HG02763 (cell line): ENCODE measurements at regions not wholly inside any gene's neighbourhood (a gene's known extent, or its start where the extent isn't known, plus 50 kb on each side); places are given as distances from the start of the nearest gene placed in this dataset.
"Not testable (repeated sequence)": the region's sequence is repeated elsewhere in the genome, so short reads cannot be mapped to it uniquely, and the experiment has no call there.

Experiments used
- ATAC-seq: cut with Tn5 transposase; IDR thresholded peaks from one replicate; pipeline ENCODE4 v1.9.1; 2021; ENCODE audit warnings: mild to moderate bottlenecking, moderate library complexity; ENCODE audit not compliant: unreplicated experiment

GRCh38 chr19:31838163-31838815 lies 489.1 kb upstream of the TSHZ3 start:
- no peak for ATAC-seq

GRCh38 chr19:31840371-31840770 lies 491.1 kb upstream of the TSHZ3 start:
- ATAC-seq, result no peak

GRCh38 chr19:31841755-31842154 lies 492.5 kb upstream of the TSHZ3 start:
- no peak for ATAC-seq

- ATAC-seq, result no peak
These were observed 482.3 kb upstream of the ZNF507 start for GRCh38 chr19:31863122-31863521.

GRCh38 chr19:31874313-31874712 lies 471.1 kb upstream of the ZNF507 start:
- ATAC-seq, result no peak

- no peak for ATAC-seq
These were observed 469.8 kb upstream of the ZNF507 start for GRCh38 chr19:31875591-31875990.

- no peak for ATAC-seq
These were observed 465.1 kb upstream of the ZNF507 start for GRCh38 chr19:31880283-31880682.

- ATAC-seq, result no peak
These were observed 463.4 kb upstream of the ZNF507 start for GRCh38 chr19:31881988-31882387.

- no peak for ATAC-seq
These were observed 462.7 kb upstream of the ZNF507 start for GRCh38 chr19:31882709-31883108.

GRCh38 chr19:31883296-31883990 lies 462.0 kb upstream of the ZNF507 start:
- ATAC-seq, result no peak

- ATAC-seq, result no peak
These were observed 460.0 kb upstream of the ZNF507 start for GRCh38 chr19:31885280-31885853.

- ATAC-seq, result no peak
These were observed 455.2 kb upstream of the ZNF507 start for GRCh38 chr19:31890230-31890629.

- no peak for ATAC-seq
These were observed 453.4 kb upstream of the ZNF507 start for GRCh38 chr19:31892060-31892459.

- ATAC-seq, result not testable (repeated sequence)
These were observed 451.9 kb upstream of the ZNF507 start for GRCh38 chr19:31893491-31893890.

- no peak for ATAC-seq
These were observed 451.0 kb upstream of the ZNF507 start for GRCh38 chr19:31894451-31894850.

- ATAC-seq, result no peak
These were observed 448.1 kb upstream of the ZNF507 start for GRCh38 chr19:31897292-31897691.

GRCh38 chr19:31900991-31901390 lies 444.4 kb upstream of the ZNF507 start:
- no peak for ATAC-seq

GRCh38 chr19:31902821-31903220 lies 442.6 kb upstream of the ZNF507 start:
- ATAC-seq, result no peak

- no peak for ATAC-seq
These were observed 441.4 kb upstream of the ZNF507 start for GRCh38 chr19:31903979-31904378.

- ATAC-seq, result no peak
These were observed 439.1 kb upstream of the ZNF507 start for GRCh38 chr19:31906111-31906871.

- ATAC-seq, result no peak
These were observed 437.7 kb upstream of the ZNF507 start for GRCh38 chr19:31907661-31908060.

GRCh38 chr19:31908080-31908479 lies 437.3 kb upstream of the ZNF507 start:
- no peak for ATAC-seq
